Activated naive CD4-positive, alpha-beta T cell treated with anti-CD3 and anti-CD28 coated beads, Interleukin-2, amount 10 ng/mL, durations not matched to agents 7 days and 5 days (primary cell): ENCODE measurements at regions not wholly inside any gene's neighbourhood (a gene's known extent, or its start where the extent isn't known, plus 50 kb on each side); places are given as distances from the start of the nearest gene placed in this dataset.

Source experiments
- CTCF ChIA-PET: fragments of 350-600 bp; sonication (Branson Sonifier 250); formaldehyde crosslinking; loops from one replicate; lab custom pipeline; 2021; ENCODE audit warnings: antibody characterized with exemption; lab: Charles Lee
- DNase-seq: peaks from one replicate; pipeline ENCODE4 v3.0.0-alpha.2; 2020
- H3K27ac Mint-ChIP-seq: one replicate; pipeline ENCODE4 v1.8.0; 2021; ENCODE audit warnings: mild to moderate bottlenecking, moderate library complexity, mixed read lengths
- H3K27me3 Mint-ChIP-seq: one replicate; pipeline ENCODE4 v1.8.0; 2021; ENCODE audit warnings: mild to moderate bottlenecking, mixed read lengths
- H3K36me3 Mint-ChIP-seq: one replicate; pipeline ENCODE4 v1.8.0; 2021; ENCODE audit warnings: mixed read lengths
- H3K4me1 Mint-ChIP-seq: one replicate; pipeline ENCODE4 v1.8.0; 2021; ENCODE audit warnings: mixed read lengths
- H3K4me3 Mint-ChIP-seq: one replicate; pipeline ENCODE4 v1.8.0; 2021; ENCODE audit warnings: mild to moderate bottlenecking, moderate library complexity, mixed read lengths
- H3K9me3 Mint-ChIP-seq: one replicate; pipeline ENCODE4 v1.8.0; 2021; ENCODE audit warnings: mixed read lengths

- Mint-ChIP-seq H3K27ac (no peak overlapping the region), H3K4me3 (no peak overlapping the region), H3K4me1 (no peaks in the 10 kb centered on the region), H3K9me3 (peaks cover 8% of the 10 kb centered on the region), H3K36me3 (no peaks in the 10 kb centered on the region), H3K27me3 (no peaks in the 10 kb centered on the region)
- CTCF ChIA-PET, result no interaction called here
- DNase-seq, result no peak
Observed at GRCh38 chr4:19829101-19829500, 422.6 kb upstream of the SLIT2 start.

GRCh38 chr4:19823781-19824180, 427.9 kb upstream of the SLIT2 start:
- Mint-ChIP-seq H3K4me1 (no peaks in the 10 kb centered on the region), H3K27me3 (no peaks in the 10 kb centered on the region)
- CTCF ChIA-PET, result no interaction called here

GRCh38 chr4:19819737-19820136, 432.0 kb upstream of the SLIT2 start:
- H3K4me1 Mint-ChIP-seq, result no peaks in the 10 kb centered on the region
- H3K36me3 Mint-ChIP-seq, result no peaks in the 10 kb centered on the region
- CTCF ChIA-PET, result no interaction called here
- no peak overlapping the region for H3K4me3 Mint-ChIP-seq
- DNase-seq, result no peak
- H3K27me3 Mint-ChIP-seq, result no peaks in the 10 kb centered on the region
- no peak overlapping the region for H3K27ac Mint-ChIP-seq
- peaks cover under 1% of the 10 kb centered on the region for H3K9me3 Mint-ChIP-seq

More at GRCh38 chr4:19823781-19824180, 427.9 kb upstream of the SLIT2 start:
- Mint-ChIP-seq H3K36me3 (no peaks in the 10 kb centered on the region), H3K9me3 (peaks cover 8% of the 10 kb centered on the region), H3K27ac (no peak overlapping the region), H3K4me3 (no peak overlapping the region)
- no peak for DNase-seq

- H3K4me1 Mint-ChIP-seq, result no peaks in the 10 kb centered on the region
- CTCF ChIA-PET, result interaction anchor here (0.6 kb wide), 1 partner anchor 1177 kb away, joined by 3 read pairs; no protein-coding TSS in a partner anchor
Observed at GRCh38 chr4:19809989-19810388, 441.7 kb upstream of the SLIT2 start.

GRCh38 chr4:19807505-19807904, 444.2 kb upstream of the SLIT2 start:
- DNase-seq, result no peak
- peaks cover 2% of the 10 kb centered on the region for H3K9me3 Mint-ChIP-seq
- no peak overlapping the region for H3K27ac Mint-ChIP-seq
- H3K4me1 Mint-ChIP-seq, result no peaks in the 10 kb centered on the region
- H3K4me3 Mint-ChIP-seq, result no peak overlapping the region
- no peaks in the 10 kb centered on the region for H3K27me3 Mint-ChIP-seq
- CTCF ChIA-PET, result no interaction called here
- H3K36me3 Mint-ChIP-seq, result no peaks in the 10 kb centered on the region

More at GRCh38 chr4:19809989-19810388, 441.7 kb upstream of the SLIT2 start:
- Mint-ChIP-seq H3K27ac (no peak overlapping the region), H3K27me3 (no peaks in the 10 kb centered on the region), H3K4me3 (no peak overlapping the region), H3K9me3 (peaks cover 8% of the 10 kb centered on the region), H3K36me3 (no peaks in the 10 kb centered on the region)
- no peak for DNase-seq

GRCh38 chr4:19806865-19807264, 444.8 kb upstream of the SLIT2 start:
- DNase-seq, result no peak
- CTCF ChIA-PET, result no interaction called here
- H3K27me3 Mint-ChIP-seq, result no peaks in the 10 kb centered on the region

GRCh38 chr4:19803406-19803805, 448.3 kb upstream of the SLIT2 start:
- Mint-ChIP-seq H3K9me3 (no peaks in the 10 kb centered on the region), H3K27ac (no peak overlapping the region), H3K36me3 (no peaks in the 10 kb centered on the region), H3K4me1 (no peaks in the 10 kb centered on the region), H3K27me3 (no peaks in the 10 kb centered on the region), H3K4me3 (no peak overlapping the region)
- CTCF ChIA-PET, result no interaction called here
- DNase-seq, result no peak

More at GRCh38 chr4:19806865-19807264, 444.8 kb upstream of the SLIT2 start:
- Mint-ChIP-seq H3K36me3 (no peaks in the 10 kb centered on the region), H3K4me1 (no peaks in the 10 kb centered on the region), H3K4me3 (no peak overlapping the region), H3K9me3 (peaks cover 2% of the 10 kb centered on the region), H3K27ac (no peak overlapping the region)

- DNase-seq, result no peak
- H3K4me3 Mint-ChIP-seq, result no peak overlapping the region
- H3K9me3 Mint-ChIP-seq, result peaks cover 2% of the 10 kb centered on the region
- no peaks in the 10 kb centered on the region for H3K27me3 Mint-ChIP-seq
- H3K4me1 Mint-ChIP-seq, result no peaks in the 10 kb centered on the region
- no peaks in the 10 kb centered on the region for H3K36me3 Mint-ChIP-seq
- CTCF ChIA-PET, result no interaction called here
- H3K27ac Mint-ChIP-seq, result no peak overlapping the region
Observed at GRCh38 chr4:19793831-19794230, 457.9 kb upstream of the SLIT2 start.

GRCh38 chr4:19791422-19792123, 460.1 kb upstream of the SLIT2 start:
- Mint-ChIP-seq H3K4me3 (no peak overlapping the region), H3K36me3 (no peaks in the 10 kb centered on the region), H3K27me3 (no peaks in the 10 kb centered on the region), H3K27ac (no peak overlapping the region), H3K4me1 (no peaks in the 10 kb centered on the region), H3K9me3 (no peaks in the 10 kb centered on the region)
- CTCF ChIA-PET, result no interaction called here
- no peak for DNase-seq

- Mint-ChIP-seq H3K9me3 (peaks cover 16% of the 10 kb centered on the region), H3K27me3 (no peaks in the 10 kb centered on the region), H3K36me3 (no peaks in the 10 kb centered on the region), H3K4me1 (no peaks in the 10 kb centered on the region), H3K4me3 (no peak overlapping the region), H3K27ac (no peak overlapping the region)
- DNase-seq, result no peak
- CTCF ChIA-PET, result no interaction called here
Observed at GRCh38 chr4:19786616-19787015, 465.1 kb upstream of the SLIT2 start.

- Mint-ChIP-seq H3K27me3 (no peaks in the 10 kb centered on the region), H3K36me3 (no peaks in the 10 kb centered on the region), H3K4me3 (no peak overlapping the region), H3K4me1 (no peaks in the 10 kb centered on the region), H3K9me3 (peaks cover 16% of the 10 kb centered on the region), H3K27ac (no peak overlapping the region)
- CTCF ChIA-PET, result no interaction called here
- no peak for DNase-seq
Observed at GRCh38 chr4:19783667-19784223, 468.0 kb upstream of the SLIT2 start.

GRCh38 chr4:19780871-19781270, 470.8 kb upstream of the SLIT2 start:
- H3K36me3 Mint-ChIP-seq, result no peaks in the 10 kb centered on the region
- H3K4me3 Mint-ChIP-seq, result no peak overlapping the region
- peaks cover 18% of the 10 kb centered on the region for H3K9me3 Mint-ChIP-seq
- CTCF ChIA-PET, result no interaction called here
- H3K27me3 Mint-ChIP-seq, result no peaks in the 10 kb centered on the region
- no peak for DNase-seq
- no peak overlapping the region for H3K27ac Mint-ChIP-seq
- no peaks in the 10 kb centered on the region for H3K4me1 Mint-ChIP-seq

- CTCF ChIA-PET, result no interaction called here
- Mint-ChIP-seq H3K27ac (no peak overlapping the region), H3K36me3 (no peaks in the 10 kb centered on the region), H3K4me1 (no peaks in the 10 kb centered on the region), H3K9me3 (peaks cover 5% of the 10 kb centered on the region), H3K27me3 (no peaks in the 10 kb centered on the region), H3K4me3 (no peak overlapping the region)
- DNase-seq, result no peak
Observed at GRCh38 chr4:19776929-19777328, 474.8 kb upstream of the SLIT2 start.

GRCh38 chr4:19776021-19776459, 475.7 kb upstream of the SLIT2 start:
- CTCF ChIA-PET, result no interaction called here
- Mint-ChIP-seq H3K4me3 (no peak overlapping the region), H3K4me1 (no peaks in the 10 kb centered on the region), H3K27ac (no peak overlapping the region), H3K36me3 (no peaks in the 10 kb centered on the region), H3K9me3 (peaks cover 9% of the 10 kb centered on the region), H3K27me3 (no peaks in the 10 kb centered on the region)
- no peak for DNase-seq

- Mint-ChIP-seq H3K4me3 (no peak overlapping the region), H3K4me1 (no peaks in the 10 kb centered on the region), H3K27me3 (no peaks in the 10 kb centered on the region), H3K36me3 (no peaks in the 10 kb centered on the region), H3K9me3 (peaks cover 12% of the 10 kb centered on the region), H3K27ac (no peak overlapping the region)
- CTCF ChIA-PET, result no interaction called here
- no peak for DNase-seq
Observed at GRCh38 chr4:19774690-19775256, 476.9 kb upstream of the SLIT2 start.
